ENCODE measurements at regions not wholly inside any gene's neighbourhood (a gene's known extent, or its start where the extent isn't known, plus 50 kb on each side); places are given as distances from the start of the nearest gene placed in this dataset.

- TF ChIP-seq FOXP2 (optimal IDR thresholded peaks at IDR 0.05; ENCODE audit: borderline replicate concordance, extremely low read depth, extremely low read length, insufficient read depth) (no peak), TAF1 (IDR thresholded peaks at IDR 0.05; ENCODE audit: borderline replicate concordance, insufficient read depth, low read length) (no peak), SIN3A (IDR thresholded peaks at IDR 0.05; ENCODE audit: borderline replicate concordance, insufficient read depth, low read length) (no peak), POLR2AphosphoS5 (IDR thresholded peaks at IDR 0.05; ENCODE audit: low read depth, low read length) (no peak), REST (IDR thresholded peaks at IDR 0.05; ENCODE audit: insufficient read depth in 1 of 2, low read depth in 2 of 2, low read length in 2 of 2) (no peak)
These were observed 431.8 kb downstream of the SOCS6 start for GRCh38 chr18:70720607-70721006.

GRCh38 chr18:70709720-70710119 lies 420.9 kb downstream of the SOCS6 start:
- TF ChIP-seq SIN3A (IDR thresholded peaks at IDR 0.05; ENCODE audit: borderline replicate concordance, insufficient read depth, low read length) (no peak), FOXP2 (optimal IDR thresholded peaks at IDR 0.05; ENCODE audit: borderline replicate concordance, extremely low read depth, extremely low read length, insufficient read depth) (no peak), POLR2AphosphoS5 (IDR thresholded peaks at IDR 0.05; ENCODE audit: low read depth, low read length) (no peak), REST (IDR thresholded peaks at IDR 0.05; ENCODE audit: insufficient read depth in 1 of 2, low read depth in 2 of 2, low read length in 2 of 2) (no peak), TAF1 (IDR thresholded peaks at IDR 0.05; ENCODE audit: borderline replicate concordance, insufficient read depth, low read length) (no peak)

- no peak for TF ChIP-seq POLR2AphosphoS5 (IDR thresholded peaks at IDR 0.05; ENCODE audit: low read depth, low read length)
These were observed 420.3 kb downstream of the SOCS6 start for GRCh38 chr18:70709144-70709543.

GRCh38 chr18:70705831-70706416 lies 417.1 kb downstream of the SOCS6 start:
- TF ChIP-seq REST (IDR thresholded peaks at IDR 0.05; ENCODE audit: insufficient read depth in 1 of 2, low read depth in 2 of 2, low read length in 2 of 2) = no peak

- TF ChIP-seq TAF1 (IDR thresholded peaks at IDR 0.05; ENCODE audit: borderline replicate concordance, insufficient read depth, low read length) (no peak), POLR2AphosphoS5 (IDR thresholded peaks at IDR 0.05; ENCODE audit: low read depth, low read length) (no peak), REST (IDR thresholded peaks at IDR 0.05; ENCODE audit: insufficient read depth in 1 of 2, low read depth in 2 of 2, low read length in 2 of 2) (no peak), FOXP2 (optimal IDR thresholded peaks at IDR 0.05; ENCODE audit: borderline replicate concordance, extremely low read depth, extremely low read length, insufficient read depth) (no peak), SIN3A (IDR thresholded peaks at IDR 0.05; ENCODE audit: borderline replicate concordance, insufficient read depth, low read length) (no peak)
These were observed 411.7 kb downstream of the SOCS6 start for GRCh38 chr18:70700496-70700895.

Measured in PFSK-1 (cell line).